AG08396 (cell line): ENCODE measurements at regions not wholly inside any gene's neighbourhood (a gene's known extent, or its start where the extent isn't known, plus 50 kb on each side); places are given as distances from the start of the nearest gene placed in this dataset.

Experiments
- DNase-seq: peaks from one replicate; pipeline ENCODE4 v3.0.0; 2012; ENCODE audit warnings: low spot score, mixed read lengths

DNA sequence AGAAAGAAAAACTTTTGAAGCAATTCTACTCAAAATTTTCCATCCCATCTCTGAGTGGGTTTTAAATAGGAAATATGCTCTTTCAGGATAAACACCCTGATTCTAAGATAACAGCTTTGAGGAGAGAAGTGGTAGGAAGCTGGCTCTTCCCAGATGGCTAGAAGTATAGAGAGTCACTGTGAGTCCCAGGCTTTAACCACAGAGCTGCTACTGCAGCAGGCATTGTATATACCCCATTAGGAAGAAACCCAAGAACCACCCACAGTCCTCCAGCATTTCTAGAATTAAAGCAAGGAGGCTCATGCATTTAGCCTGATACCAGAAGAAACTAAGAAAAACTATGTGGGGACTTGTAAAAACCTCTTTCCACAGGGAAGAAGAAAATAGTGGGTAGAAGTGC lies 1405.6 kb upstream of the TENM4 start:
- no peak for DNase-seq

DNA sequence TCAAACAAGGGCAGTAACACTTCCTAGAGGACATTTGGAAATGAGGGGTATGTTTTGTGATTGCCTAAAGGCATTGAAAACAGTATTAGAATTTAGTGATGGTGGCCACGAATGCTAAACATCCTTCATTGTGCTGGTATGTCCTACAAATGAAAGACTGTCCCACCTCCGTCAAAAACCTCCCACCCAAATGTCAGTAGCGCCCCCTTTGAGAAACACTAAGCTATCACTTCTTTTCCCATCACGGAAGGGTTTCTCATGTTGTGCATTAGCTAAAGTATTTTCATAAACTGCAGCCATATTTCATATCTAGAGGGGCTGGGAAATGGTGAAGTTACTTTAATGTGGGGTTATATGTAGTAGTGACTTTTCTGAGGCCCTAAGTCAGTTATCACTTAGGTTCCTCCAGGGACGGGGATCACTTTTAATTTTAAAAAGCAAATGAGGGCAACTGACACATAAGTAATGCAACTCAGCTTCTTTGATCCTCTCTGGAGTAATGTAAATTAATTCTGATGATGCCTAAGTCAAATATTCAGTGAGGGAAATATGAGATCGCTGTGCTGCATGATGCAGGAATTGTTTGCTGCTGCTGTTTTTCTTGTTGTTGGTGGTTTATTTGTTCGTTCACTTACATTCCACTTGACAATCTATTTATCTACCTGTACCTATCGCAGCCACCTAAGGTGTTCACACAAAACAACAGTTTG lies 1403.4 kb upstream of the TENM4 start:
- DNase-seq: no peak

DNA sequence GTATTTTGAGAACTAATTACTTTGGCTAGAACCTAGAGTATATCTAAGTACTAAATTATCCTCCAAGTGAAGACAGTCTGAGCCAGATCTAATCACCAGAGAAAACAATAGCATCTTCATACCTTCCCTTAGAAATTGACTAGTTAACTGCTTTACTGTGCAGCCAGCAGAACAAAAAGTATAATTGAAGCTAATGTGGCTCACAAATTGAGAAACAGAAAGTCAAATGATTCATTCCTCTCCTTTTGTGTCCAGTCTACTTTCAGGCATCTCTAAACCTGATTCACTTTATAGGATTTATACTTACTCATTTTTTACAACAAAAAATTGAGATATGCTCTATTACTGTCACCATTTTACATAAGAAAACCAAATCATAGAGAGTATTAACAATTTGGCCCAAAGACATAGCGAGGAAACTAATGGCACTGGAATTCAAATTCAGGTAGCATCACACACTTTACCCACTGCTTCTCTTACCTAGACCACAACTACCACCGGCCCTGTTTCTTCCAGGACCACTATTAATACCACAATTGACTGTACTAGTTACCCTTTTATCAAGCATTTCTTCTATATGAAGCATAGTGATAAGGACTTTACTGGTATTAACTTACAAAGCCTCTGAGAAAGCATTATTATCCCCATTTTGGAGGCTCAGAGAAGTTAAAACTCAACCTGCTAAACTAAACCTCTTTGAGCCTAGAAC lies 1402.6 kb upstream of the TENM4 start:
- no peak for DNase-seq

DNA sequence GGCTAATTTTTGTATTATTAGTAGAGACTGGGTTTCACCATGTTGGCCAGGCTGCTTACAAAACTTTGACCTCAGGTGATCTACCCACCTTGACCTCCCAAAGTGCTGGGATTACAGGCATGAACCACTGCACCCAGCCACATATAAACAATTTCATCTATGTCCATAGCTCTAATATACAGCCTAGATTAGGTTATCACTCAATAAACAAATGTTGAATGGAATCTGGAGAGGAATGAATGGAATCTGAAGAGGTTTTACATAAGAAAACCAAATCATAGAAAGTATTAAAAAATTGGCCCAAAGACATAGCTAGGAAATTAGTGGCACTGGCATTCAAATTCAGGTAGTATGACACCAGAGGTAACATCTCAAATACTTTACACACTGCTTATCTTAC lies 1401.4 kb upstream of the TENM4 start:
- no peak for DNase-seq

DNA sequence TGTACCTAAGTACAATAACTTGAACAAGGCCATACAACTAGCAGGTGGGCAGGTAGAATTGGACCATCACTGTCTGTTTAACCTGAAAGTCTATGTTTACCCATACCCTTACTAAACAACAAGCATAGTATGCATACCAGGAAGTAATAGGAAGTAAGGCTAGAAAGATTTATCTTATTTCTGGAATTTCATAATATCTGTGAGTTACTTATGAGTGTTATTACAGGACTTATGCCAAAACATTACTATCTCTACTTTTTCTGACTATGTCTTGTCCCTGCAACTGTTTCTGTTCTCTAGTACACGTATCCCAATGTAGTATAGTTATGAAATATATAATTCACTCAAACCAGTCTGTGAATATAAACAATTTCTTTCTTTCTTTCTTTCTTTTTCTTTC lies 1400.8 kb upstream of the TENM4 start:
- no peak for DNase-seq

DNA sequence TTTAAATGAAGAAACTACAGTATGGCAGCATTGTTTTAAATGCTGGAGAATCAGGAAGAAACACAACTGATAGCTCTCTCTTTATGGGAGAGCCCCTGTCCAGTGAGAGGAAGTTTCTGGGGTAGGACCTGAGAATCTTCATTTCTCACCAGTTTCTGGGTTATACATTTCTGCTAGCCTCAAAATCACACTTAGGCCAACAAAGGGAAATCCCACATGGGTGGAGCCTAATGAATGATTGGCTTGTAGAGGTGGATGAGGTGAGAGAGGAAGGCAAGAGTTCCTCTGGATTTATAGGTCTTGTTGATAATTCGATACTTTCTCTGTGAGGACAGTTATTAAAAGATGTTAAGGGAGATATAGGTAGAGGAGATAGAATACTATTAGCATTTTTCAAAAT lies 1397.3 kb upstream of the TENM4 start:
- DNase-seq: no peak

DNA sequence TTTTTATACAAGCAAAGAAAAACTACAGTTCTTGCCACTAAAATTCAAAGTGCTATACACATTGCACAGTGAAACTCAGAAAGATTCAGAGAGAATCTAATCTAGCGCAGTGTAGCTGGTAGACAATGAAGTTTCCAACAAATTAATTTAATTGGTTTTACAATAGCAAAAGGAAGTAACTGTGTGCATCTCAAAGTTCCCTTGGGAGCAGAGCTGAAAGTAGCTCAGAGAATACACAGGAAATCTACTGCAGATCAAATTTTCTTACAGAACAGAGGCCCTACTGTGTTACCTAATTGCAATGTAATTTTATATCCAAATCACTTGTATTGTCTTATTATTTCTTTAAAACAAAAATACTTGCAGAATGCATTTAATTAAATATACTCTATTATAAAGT lies 1396.2 kb upstream of the TENM4 start:
- no peak for DNase-seq

DNA sequence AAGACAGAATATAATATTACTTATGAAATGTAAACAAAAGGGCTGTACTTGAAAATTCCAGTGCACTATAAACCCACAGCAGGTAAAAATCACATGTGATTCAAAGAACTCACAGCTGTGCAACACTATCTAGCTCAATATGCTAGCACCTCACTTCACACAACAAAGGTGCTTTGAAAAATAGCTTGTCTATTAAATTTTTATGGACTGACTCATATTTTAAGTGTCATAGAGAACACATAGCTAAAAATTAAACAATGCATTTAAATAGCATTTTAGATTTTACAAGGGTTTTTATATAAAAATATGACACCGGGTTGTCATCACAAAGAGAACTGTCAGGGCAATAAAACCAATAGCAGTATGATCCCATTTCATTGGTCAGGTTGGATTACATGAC lies 1390.5 kb upstream of the TENM4 start:
- no peak for DNase-seq

DNA sequence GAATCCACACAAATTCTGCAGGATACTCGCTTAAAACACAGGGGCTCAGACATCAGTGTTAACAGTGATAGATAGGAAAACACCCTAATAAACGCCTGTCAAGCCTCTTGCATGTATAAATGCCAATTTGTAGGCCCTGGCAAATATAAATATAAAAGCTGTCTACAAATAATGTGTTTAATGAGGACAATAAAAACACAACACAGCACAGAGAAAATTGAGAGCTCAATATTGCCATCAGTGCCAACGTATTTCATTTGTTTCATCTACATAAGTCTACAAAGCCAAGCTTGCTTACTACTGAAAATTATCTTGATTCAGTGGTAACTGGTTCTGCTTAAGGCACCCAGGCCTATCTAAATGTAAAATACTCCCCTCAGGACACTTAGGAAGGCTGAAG lies 1387.0 kb upstream of the TENM4 start:
- DNase-seq: no peak

DNA sequence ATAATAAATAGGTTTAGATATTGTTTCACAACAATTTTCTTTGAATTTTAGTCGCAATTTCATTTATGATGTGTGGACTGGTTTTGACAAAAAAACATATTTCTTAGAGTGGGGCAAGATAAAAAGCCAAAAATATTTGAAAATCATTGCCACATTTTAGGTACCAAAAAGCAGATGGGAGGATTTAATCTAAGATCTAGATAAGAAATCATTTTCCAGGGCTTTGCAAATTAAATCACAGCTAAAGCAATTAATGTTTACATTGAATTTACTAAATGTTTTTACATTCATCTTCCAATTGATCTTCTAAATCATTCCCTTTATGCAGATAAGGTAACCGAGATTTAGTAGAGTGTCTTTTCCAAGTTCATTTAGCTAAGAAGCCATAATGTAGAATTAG lies 1386.0 kb upstream of the TENM4 start:
- DNase-seq: no peak

DNA sequence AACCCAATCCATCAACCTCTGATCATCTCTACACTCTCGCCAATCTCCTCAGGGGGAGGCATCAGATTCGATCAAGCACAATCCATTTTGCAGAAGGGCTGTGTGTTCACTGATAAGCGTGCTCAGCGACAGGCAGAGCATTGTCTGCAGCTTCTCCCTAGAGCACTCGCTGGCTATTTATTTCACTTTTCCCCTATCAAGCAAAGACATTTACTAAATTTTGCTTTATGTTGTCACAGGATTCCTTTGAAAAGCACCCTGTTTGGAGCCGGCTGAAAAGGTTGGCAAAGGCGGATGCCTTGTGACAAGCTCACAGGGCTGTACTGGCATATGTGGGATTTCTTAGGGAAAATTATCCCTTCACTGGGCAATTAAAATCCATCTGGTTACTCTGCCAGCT lies 1381.5 kb upstream of the TENM4 start:
- no peak for DNase-seq

DNA sequence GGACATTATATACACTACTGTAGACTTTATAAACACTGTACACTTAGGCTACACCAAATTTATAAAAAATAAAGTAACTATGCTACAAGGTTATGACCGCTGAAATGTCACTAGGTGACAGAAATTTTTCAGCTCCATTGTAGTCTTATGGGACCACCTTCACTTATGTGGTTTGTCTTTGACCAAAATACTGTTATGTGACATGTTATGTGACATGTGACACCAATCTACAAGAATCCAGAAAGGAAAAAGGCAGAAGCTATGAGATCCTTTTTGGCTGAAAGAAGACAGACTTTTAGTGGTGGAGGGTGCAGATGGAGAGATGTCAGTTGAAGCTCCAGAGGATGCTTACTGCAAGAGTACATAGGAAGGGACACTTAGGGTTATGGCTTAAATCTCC lies 1378.4 kb upstream of the TENM4 start:
- no peak for DNase-seq

DNA sequence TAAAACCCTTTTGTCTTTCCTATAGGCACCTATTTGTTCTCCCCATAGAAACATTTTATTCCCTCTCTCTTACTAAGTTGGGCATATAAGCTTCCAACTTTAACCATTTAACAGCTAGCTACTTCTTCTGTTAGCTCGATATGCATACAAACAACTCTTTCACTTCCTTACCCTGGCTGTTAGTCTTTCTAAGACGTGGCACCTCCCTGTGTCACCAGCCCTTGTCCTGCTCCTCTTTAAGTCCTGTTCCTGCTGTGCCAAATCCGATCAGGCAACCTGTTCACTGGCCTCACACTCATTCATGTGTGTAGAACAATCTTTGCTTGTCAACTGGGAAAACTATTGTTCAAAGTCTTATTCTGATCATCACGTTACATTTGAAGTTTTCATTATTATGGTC lies 1376.1 kb upstream of the TENM4 start:
- DNase-seq: no peak

DNA sequence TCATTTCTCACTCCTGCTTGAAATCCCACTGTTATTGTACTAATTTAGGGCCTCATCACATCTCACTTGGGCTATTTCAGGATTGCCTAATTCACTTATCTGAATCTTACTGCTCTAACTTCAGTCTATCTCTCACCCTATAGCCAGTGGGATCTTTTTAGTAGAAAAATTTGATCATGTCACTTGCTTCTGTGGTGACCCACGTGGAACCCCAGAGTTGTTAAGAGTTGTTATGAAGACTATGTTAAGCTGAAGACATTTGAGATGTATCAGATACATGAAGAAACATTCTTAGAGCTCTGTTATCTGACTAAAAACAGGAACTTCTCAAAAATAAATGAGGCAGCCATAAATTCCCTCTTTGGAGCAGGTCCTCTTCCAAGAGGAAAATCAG lies 1375.6 kb upstream of the TENM4 start:
- DNase-seq: no peak

DNA sequence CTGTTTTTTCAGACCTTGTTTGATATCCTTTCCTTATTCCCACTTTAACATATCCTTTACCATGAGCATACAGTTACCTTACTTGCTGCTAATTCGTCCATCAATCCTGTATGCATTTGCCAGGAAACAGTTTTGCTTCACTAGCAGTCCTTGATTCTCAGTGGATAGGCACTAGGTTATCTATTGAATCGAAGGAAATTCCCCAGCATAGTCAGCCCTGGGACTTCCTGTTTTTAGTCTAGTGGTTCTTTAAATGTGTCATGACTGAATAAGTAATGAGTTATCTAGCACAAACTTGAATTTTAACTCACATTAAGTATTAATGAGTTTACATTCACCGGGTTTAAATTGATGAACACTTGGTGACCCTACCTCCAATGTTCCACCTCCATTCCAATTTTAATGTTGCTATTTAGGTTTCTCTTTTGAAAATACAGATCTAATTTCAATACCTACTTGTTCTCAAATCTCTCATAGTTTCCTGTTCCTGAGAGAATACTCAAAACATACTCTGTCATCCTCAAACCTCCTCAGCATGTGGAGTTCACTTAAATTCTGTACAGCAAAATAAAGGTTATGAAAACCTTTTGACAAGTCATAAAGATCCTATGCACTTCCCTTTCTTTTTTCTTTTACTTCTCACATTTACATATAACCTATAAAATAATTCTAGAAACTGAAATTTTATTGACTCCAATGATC lies 1375.1 kb upstream of the TENM4 start:
- no peak for DNase-seq

DNA sequence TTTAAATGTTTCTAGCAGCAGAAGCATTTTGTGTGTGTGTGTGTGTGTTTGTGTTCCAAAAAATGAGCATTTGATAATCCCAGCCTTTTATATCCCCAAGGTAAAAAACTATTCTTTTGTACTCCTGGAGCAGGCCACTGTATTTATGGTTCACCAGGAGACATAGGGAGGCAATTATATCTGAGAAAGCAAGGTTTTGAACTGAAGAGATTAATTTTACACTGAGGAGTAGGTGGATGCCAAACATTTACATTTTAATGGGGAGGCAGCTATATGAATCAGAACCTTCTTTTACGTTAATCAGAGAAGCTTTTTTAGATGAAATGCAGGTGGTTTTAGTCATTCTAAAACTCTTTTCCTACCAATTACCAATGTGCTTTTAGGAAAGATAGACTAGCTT lies 1374.0 kb upstream of the TENM4 start:
- DNase-seq: no peak

DNA sequence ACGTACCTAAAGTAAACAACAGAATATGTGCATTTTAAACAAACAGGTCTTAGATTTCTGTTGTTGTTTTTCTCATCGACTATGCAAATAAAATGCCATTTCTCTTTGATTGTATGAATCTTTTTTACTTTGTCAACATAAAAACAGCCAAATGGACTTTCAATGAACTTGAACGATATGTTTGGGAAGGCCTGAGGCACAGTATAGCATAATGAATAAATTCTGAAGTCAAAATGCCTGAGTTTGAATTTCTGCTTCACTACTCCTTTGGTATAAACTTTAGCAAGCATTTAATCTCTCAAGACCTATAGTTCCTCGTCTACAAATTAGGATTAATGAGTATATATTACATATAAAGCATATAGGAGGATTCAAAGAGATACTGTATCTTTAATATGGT lies 1369.9 kb upstream of the TENM4 start:
- no peak for DNase-seq

DNA sequence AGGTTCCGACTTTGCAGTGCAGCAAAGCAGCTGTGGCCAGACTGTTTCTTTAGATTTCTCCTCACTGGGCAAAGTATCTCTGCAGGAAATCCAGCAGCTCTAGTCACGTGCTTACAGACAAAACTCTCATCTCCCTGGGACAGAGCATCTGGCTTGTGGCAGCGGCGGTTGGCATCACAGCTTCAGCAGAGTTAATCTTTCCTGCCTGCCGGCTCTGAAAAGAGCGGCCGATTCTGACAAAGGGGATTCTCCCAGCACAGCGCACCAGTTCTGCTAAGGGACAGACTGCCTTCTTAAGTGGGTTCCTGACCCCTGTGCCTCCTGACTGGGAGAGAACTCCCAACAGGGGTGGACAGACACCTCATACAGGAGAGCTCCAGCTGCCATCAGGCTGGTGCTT lies 1357.3 kb upstream of the TENM4 start:
- DNase-seq: no peak

DNA sequence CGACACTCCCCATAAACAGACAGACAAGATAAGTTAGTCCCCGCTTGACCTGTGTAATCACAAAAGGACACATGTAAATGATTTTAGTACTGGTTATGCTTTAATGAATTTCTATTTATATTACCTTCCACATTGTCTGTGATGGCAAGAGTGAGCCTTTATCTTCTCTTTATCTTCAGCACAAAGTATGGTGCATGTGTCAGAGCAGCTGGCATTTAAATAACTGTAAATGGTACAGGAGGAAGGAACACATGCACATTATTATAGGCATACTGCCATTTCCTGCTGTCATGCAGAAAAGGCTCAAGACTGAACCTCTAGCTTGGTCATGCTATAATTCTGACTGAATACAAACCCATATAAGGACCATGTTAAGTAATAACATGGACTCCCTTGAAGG lies 1342.7 kb upstream of the TENM4 start:
- no peak for DNase-seq

DNA sequence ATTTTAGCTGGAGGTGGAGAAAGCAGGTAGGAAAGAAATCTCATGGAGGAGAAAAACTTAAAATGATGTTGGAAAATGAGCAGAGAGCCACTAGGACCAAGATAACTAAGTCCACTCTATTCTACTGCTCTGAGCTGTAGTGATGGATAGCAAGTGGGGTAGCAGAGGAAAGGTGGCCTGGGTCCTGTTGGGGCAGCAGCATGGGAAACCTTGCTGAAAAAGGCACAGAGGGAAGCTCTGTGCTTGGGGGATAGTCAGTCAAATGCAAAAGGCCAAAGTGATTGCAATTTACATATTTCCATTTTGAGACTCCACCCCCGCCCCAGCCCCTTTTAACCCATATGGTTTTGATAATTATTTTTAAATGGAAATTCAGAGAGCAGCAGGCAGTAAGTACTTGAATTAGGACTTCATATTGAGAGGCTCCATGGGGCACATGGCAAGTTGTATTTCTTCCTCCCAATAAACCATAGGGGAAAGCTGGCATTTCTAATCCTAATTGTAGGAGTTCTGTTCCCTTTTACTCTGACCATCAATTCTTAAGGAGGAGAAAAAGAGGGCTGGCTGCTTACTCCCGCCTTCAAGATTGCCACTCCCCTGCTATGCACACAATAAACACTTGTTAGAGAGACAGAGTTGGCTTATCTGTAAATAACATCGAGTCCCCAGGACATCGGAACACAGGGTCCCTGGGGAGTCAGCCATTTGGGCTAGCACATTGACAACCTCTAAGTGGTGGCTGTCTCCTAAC lies 1341.5 kb upstream of the TENM4 start:
- DNase-seq: no peak

DNA sequence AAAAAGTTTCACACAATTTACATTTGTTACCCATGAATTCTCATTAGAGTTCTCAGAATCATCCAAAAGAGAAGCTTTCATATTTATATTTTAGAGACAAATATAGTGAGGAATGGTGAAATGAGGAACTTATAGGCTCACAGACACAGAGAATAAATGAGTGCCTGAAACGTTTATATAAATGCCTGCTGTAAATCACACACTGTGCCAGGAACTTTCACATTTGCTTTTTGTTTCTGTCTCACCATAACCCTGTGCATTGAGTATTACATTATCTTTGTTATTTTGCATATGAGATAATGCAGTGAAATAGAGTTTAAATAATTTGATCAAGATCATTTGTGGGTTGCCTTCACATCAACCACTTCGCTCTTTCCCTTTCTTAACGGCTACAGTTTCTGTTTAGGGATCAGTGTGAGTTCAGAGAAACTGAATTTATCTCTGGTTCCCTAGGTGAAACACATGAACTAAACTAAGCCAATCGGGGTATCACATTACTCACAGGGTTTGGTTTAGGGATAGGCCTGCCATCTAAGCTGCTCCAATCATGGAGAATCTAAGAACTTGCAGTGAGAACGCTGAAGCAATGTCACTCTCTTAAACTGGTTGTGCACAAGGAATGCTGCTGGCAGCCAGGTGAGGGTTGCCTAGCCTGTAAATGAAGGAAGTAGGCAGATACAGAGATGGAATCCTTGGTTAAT lies 1339.2 kb upstream of the TENM4 start:
- no peak for DNase-seq

DNA sequence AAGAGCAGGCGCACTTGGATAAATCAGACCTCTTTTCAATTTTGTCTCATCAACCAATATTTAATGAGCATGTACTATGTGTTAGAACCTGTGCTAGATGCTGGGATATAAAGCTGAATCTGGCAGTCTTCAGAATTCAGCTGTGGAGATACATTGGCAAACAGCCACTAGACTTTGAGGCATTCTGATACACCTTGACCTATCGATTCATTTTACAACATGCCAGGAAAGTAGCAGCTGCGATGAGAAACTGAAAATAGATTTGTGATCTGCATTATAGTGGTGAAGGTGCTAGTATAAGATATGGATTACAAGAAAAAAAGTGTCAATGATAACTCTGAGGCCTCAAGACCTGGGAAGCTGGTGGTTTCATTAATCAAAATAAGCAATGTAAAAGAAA lies 1338.1 kb upstream of the TENM4 start:
- DNase-seq: no peak
